ENCODE measurements at regions not wholly inside any gene's neighbourhood (a gene's known extent, or its start where the extent isn't known, plus 50 kb on each side); places are given as distances from the start of the nearest gene placed in this dataset.
"Not testable (repeated sequence)": the region's sequence is repeated elsewhere in the genome, so short reads cannot be mapped to it uniquely, and the experiment has no call there.

- not testable (repeated sequence) for DNase-seq (ENCODE audit: low read depth in 2 of 2)
These were observed 757.9 kb downstream of the C4orf33 start for GRCh38 chr4:129853685-129854467.

- no peak for DNase-seq (ENCODE audit: low read depth in 2 of 2)
These were observed 766.5 kb downstream of the C4orf33 start for GRCh38 chr4:129862461-129862860.

DNA sequence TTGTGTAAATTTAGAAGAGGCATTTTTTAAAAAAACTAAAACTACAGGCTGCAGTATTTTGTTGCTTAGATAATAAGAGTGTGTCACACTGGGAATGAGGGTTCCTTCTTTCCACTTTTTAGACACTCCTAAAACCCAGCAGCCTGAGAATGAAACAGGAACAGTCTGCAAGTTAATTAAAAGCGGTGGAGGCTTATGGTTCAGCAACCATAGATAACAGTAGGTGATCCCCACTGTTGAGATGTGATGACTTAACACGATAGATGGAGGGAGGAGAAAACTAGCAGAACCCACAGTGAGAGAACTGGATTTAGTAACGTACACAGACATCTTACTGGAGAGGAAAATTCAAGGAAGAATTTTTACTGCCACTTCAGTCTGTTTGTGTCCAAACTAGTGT lies 767.3 kb downstream of the C4orf33 start:
- no peak for DNase-seq (ENCODE audit: low read depth in 2 of 2)

GRCh38 chr4:129883996-129884395 lies 788.0 kb downstream of the C4orf33 start:
- DNase-seq (ENCODE audit: low read depth in 2 of 2) = no peak

- DNase-seq (ENCODE audit: low read depth in 2 of 2) = no peak
These were observed 801.2 kb downstream of the C4orf33 start for GRCh38 chr4:129897111-129897510.

DNA sequence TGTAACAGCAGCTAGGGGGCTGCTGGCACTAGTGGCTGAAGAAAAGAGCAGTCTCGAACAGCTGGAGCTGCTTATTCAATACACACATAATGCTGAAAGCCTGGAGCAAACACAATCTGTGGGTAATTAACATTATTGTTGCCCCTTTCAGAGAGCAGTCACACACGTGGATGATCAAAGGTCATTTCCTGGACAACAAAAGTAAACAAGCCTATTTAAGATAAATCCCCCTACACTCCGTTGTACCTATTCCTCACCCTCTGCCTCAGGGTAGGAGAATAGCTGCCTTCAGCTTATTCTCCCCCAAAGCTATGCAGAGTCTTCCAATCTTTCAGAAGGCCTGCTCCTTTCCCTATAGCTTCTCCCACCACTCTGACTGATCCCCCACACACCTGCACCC lies 803.9 kb downstream of the C4orf33 start:
- no peak for DNase-seq (ENCODE audit: low read depth in 2 of 2)

GRCh38 chr4:129900430-129900953 lies 804.5 kb downstream of the C4orf33 start:
- no peak for DNase-seq (ENCODE audit: low read depth in 2 of 2)

DNA sequence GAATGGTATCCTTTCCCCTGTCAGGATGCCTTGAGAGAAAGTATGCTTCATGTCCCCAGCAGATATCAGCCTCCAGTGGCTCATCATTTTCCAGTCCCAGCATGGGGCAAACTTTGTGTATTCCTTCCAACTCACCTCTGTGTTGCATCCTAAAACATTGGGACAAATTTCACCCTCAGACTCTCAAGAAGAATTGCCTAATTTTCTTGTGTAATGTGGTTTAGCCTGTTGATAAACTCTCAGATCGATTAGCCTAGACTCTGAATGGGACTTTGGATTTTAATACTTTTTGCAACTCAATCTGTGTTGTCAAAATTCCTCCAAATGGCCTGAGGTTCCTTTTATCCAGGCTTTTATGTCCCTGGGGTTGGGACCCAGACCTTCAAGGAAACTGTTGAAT lies 805.3 kb downstream of the C4orf33 start:
- no peak for DNase-seq (ENCODE audit: low read depth in 2 of 2)

GRCh38 chr4:129903861-129904260 lies 807.9 kb downstream of the C4orf33 start:
- DNase-seq (ENCODE audit: low read depth in 2 of 2) = no peak

DNA sequence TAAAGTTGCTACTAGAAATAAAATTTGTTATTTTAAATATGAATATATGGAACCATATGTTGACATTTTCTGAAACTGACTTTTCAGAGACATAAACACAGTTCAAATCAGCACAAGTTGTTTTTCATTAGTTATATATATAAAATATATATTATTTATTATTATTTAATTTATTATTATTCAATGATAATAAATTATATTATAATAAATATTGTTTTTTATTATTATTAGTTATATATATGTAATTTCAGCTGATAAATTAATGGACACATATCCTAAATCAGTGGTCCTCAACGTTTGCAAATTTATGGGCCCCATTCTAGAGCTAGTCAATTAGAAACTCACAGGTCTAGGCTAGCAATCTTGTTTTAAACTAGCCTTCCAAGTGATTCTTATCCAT lies 809.3 kb downstream of the C4orf33 start:
- no peak for DNase-seq (ENCODE audit: low read depth in 2 of 2)

GRCh38 chr4:129908117-129908516 lies 812.2 kb downstream of the C4orf33 start:
- DNase-seq (ENCODE audit: low read depth in 2 of 2) = no peak

DNA sequence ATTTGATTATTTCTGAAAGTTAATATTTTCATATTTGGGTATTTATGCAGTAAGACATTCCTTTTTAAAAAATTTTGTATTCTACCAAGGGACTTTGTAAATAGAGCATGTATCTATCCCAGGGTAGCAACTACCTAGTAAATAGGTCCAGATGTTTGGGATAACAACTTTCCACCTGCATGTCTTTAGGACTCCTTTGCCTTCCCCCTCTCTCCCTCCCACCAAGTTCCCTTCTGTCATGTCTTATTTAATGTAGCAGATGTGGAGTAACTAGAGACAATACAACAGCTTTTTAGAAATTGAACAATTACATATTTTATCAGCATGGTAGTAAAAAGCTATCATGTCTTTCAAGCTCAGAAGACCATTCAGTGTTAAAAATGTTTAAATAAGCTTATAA lies 821.0 kb downstream of the C4orf33 start:
- DNase-seq (ENCODE audit: low read depth in 2 of 2) = no peak

GRCh38 chr4:129917651-129918050 lies 821.7 kb downstream of the C4orf33 start:
- DNase-seq (ENCODE audit: low read depth in 2 of 2) = no peak

DNA sequence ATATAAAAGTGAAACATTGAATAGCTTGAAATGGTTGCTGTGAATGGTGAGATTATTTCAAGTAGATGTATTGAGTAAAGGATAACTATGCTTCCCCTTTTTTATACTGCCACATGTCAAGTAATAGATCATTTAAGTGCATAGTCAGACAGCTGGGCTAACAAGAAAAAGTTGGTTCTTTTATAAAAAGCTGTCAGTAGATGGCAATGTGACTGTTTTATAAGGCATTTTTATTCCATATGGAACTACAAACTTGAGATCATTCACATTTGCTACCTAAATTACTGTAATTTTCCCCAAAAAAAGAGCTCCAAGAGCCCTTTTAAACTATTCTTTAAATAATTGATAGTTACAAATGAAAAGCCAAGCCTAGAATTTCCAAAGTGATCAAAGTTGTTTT lies 831.0 kb downstream of the C4orf33 start:
- DNase-seq (ENCODE audit: low read depth in 2 of 2) = no peak

- no peak for DNase-seq (ENCODE audit: low read depth in 2 of 2)
These were observed 833.1 kb downstream of the C4orf33 start for GRCh38 chr4:129929052-129929451.

GRCh38 chr4:129929984-129930383 lies 834.0 kb downstream of the C4orf33 start:
- DNase-seq (ENCODE audit: low read depth in 2 of 2) = no peak

DNA sequence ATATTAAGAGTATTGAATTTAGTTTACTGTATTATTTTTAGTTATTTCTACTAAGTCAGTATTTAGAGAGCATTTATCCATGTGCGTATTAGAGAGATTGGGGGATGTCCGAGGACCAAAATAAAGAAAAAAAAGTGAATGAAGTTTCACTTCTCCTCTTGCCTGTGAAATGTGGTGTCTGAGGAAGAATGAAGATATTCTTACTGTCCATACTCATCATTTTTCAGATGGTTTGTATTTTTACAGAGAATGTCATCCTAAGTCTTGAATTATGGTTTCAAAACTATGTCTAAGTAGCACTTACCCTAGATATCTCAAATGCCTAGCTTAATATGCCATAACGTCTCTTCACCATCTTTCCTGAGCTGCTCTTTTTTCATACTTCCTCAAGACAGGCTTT lies 854.3 kb downstream of the C4orf33 start:
- DNase-seq (ENCODE audit: low read depth in 2 of 2) = no peak

DNA sequence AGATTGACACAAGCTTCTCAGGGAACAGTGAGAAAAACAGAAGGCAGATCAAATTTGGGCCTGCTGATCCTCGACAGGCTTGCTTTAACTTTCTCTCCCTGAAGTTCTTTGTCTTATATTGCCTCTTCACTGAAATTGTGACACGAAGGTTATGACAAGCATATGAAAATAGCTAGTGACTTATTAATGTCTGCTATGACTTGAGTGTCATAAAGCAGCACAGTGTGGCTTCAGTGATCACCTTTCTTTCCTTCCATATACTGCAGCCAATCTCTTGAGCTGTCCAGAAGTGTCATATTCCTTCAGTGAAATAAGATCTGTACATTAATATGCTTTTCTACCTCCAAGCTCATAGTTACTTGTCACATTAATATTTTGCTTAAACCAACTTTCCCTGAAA lies 870.2 kb downstream of the C4orf33 start:
- DNase-seq (ENCODE audit: low read depth in 2 of 2) = no peak

GRCh38 chr4:129968366-129968765 lies 872.4 kb downstream of the C4orf33 start:
- no peak for DNase-seq (ENCODE audit: low read depth in 2 of 2)

DNA sequence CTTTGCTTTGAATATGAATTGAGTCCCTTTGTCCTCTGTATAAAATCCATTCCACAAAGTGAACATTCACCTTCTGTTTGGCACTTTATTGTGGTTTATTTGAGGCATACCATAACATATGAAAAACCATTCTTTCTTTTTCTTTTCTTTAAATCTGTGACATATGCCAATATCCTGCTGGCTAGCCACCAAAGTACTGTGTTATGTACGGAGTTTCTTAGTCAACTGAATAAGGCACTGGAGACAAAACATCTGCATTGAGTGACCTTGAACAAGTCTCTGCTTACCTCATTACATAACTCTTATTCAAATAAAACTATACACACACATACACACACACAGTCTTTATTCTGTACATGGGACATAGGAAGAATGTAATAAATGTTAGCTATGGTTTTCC lies 872.8 kb downstream of the C4orf33 start:
- DNase-seq (ENCODE audit: low read depth in 2 of 2) = no peak

- no peak for DNase-seq (ENCODE audit: low read depth in 2 of 2)
These were observed 874.8 kb downstream of the C4orf33 start for GRCh38 chr4:129970801-129971200.

GRCh38 chr4:129971419-129971818 lies 875.5 kb downstream of the C4orf33 start:
- no peak for DNase-seq (ENCODE audit: low read depth in 2 of 2)

DNA sequence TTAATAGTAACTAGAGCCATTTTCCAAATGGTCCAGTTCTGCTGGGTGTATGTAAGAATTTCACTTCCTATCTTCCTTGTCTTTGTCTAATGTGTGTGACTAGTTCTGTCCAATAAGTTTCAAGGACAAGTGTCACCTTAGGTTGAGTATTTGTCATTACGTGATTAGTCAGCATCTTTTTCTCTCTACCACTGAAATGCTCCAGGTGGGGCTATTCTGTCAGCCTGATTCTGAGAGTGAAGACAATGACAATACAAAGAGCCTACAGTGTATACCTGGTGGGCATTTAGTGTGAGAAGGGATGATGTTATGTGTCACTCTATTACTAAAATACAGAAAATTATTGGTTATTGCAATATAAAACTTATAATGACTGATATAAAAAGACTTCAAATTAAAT lies 876.3 kb downstream of the C4orf33 start:
- DNase-seq (ENCODE audit: low read depth in 2 of 2) = no peak

- no peak for DNase-seq (ENCODE audit: low read depth in 2 of 2)
These were observed 878.8 kb downstream of the C4orf33 start for GRCh38 chr4:129974730-129975129.

All from lung microvascular endothelial cell (primary cell).